ENCODE measurements at regions not wholly inside any gene's neighbourhood (a gene's known extent, or its start where the extent isn't known, plus 50 kb on each side); places are given as distances from the start of the nearest gene placed in this dataset.
"Not testable (repeated sequence)": the region's sequence is repeated elsewhere in the genome, so short reads cannot be mapped to it uniquely, and the experiment has no call there.

- TF ChIP-seq CTCF (IDR thresholded peaks at IDR 0.05; ENCODE audit: low read depth, low read length, poor library complexity, severe bottlenecking) (no peak), EZH2phosphoT487 (IDR thresholded peaks at IDR 0.05; ENCODE audit: borderline replicate concordance, low read length) (no peak)
- no peaks in the 10 kb centered on the region for H3K79me2 ChIP-seq (ENCODE audit: control insufficient read depth, low read length)
- no peaks in the 10 kb centered on the region for H3K9me2 ChIP-seq (replicated peaks; ENCODE audit: control insufficient read depth, low read length)
- H3K9me3 ChIP-seq (ENCODE audit: control insufficient read depth, insufficient read depth, low read length), result no peaks in the 10 kb centered on the region
- H3K4me3 ChIP-seq (ENCODE audit: low read length), result no peak overlapping the region
- H3K4me2 ChIP-seq (ENCODE audit: low read length), result no peak overlapping the region
- no peaks in the 10 kb centered on the region for H3F3A ChIP-seq (ENCODE audit: control insufficient read depth, insufficient read depth)
- no peaks in the 10 kb centered on the region for H4K20me1 ChIP-seq (ENCODE audit: control insufficient read depth, insufficient read depth, low read depth, low read length)
- no peaks in the 10 kb centered on the region for H3K27me3 ChIP-seq (ENCODE audit: control insufficient read depth, low read length)
- no peaks in the 10 kb centered on the region for H3K36me3 ChIP-seq (ENCODE audit: control insufficient read depth, low read length)
- H3K4me1 ChIP-seq (ENCODE audit: control insufficient read depth, low read length), result no peaks in the 10 kb centered on the region
- no peak overlapping the region for H3K27ac ChIP-seq (ENCODE audit: low read depth, low read length)
Observed at GRCh38 chr2:8332646-8333045, 349.2 kb upstream of the ID2 start.

- Histone ChIP-seq H3K36me3 (ENCODE audit: control insufficient read depth, low read length) (no peaks in the 10 kb centered on the region), H3K4me1 (ENCODE audit: control insufficient read depth, low read length) (no peaks in the 10 kb centered on the region), H3K9me3 (ENCODE audit: control insufficient read depth, insufficient read depth, low read length) (no peaks in the 10 kb centered on the region), H3K27me3 (ENCODE audit: control insufficient read depth, low read length) (no peaks in the 10 kb centered on the region), H4K20me1 (ENCODE audit: control insufficient read depth, insufficient read depth, low read depth, low read length) (no peaks in the 10 kb centered on the region), H3K4me2 (ENCODE audit: low read length) (no peak overlapping the region), H3K9me2 (replicated peaks; ENCODE audit: control insufficient read depth, low read length) (no peaks in the 10 kb centered on the region), H3K4me3 (ENCODE audit: low read length) (no peak overlapping the region), H3K79me2 (ENCODE audit: control insufficient read depth, low read length) (no peaks in the 10 kb centered on the region), H3F3A (ENCODE audit: control insufficient read depth, insufficient read depth) (no peaks in the 10 kb centered on the region), H3K27ac (ENCODE audit: low read depth, low read length) (no peak overlapping the region)
- TF ChIP-seq EZH2phosphoT487 (IDR thresholded peaks at IDR 0.05; ENCODE audit: borderline replicate concordance, low read length) (no peak), CTCF (IDR thresholded peaks at IDR 0.05; ENCODE audit: low read depth, low read length, poor library complexity, severe bottlenecking) (no peak)
Observed at GRCh38 chr2:8333177-8333831, 348.6 kb upstream of the ID2 start.

GRCh38 chr2:8333832-8334187 lies 348.0 kb upstream of the ID2 start:
- not testable (repeated sequence) for H3F3A ChIP-seq (ENCODE audit: control insufficient read depth, insufficient read depth); H3K9me2 ChIP-seq (replicated peaks; ENCODE audit: control insufficient read depth, low read length); H3K27me3 ChIP-seq (ENCODE audit: control insufficient read depth, low read length); H3K36me3 ChIP-seq (ENCODE audit: control insufficient read depth, low read length); H3K79me2 ChIP-seq (ENCODE audit: control insufficient read depth, low read length); H3K27ac ChIP-seq (ENCODE audit: low read depth, low read length); H3K9me3 ChIP-seq (ENCODE audit: control insufficient read depth, insufficient read depth, low read length); H3K4me1 ChIP-seq (ENCODE audit: control insufficient read depth, low read length); H3K4me3 ChIP-seq (ENCODE audit: low read length); H3K4me2 ChIP-seq (ENCODE audit: low read length); H4K20me1 ChIP-seq (ENCODE audit: control insufficient read depth, insufficient read depth, low read depth, low read length)

- H3K9me2 ChIP-seq (replicated peaks; ENCODE audit: control insufficient read depth, low read length), result no peaks in the 10 kb centered on the region
- H3K36me3 ChIP-seq (ENCODE audit: control insufficient read depth, low read length), result no peaks in the 10 kb centered on the region
- H3K27me3 ChIP-seq (ENCODE audit: control insufficient read depth, low read length), result no peaks in the 10 kb centered on the region
- H3K4me3 ChIP-seq (ENCODE audit: low read length), result no peak overlapping the region
- no peaks in the 10 kb centered on the region for H3K79me2 ChIP-seq (ENCODE audit: control insufficient read depth, low read length)
- H3K27ac ChIP-seq (ENCODE audit: low read depth, low read length), result no peak overlapping the region
- no peaks in the 10 kb centered on the region for H3K4me1 ChIP-seq (ENCODE audit: control insufficient read depth, low read length)
- no peak for TF ChIP-seq CTCF (IDR thresholded peaks at IDR 0.05; ENCODE audit: low read depth, low read length, poor library complexity, severe bottlenecking)
- TF ChIP-seq EZH2phosphoT487 (IDR thresholded peaks at IDR 0.05; ENCODE audit: borderline replicate concordance, low read length), result no peak
- H3F3A ChIP-seq (ENCODE audit: control insufficient read depth, insufficient read depth), result no peaks in the 10 kb centered on the region
- no peaks in the 10 kb centered on the region for H4K20me1 ChIP-seq (ENCODE audit: control insufficient read depth, insufficient read depth, low read depth, low read length)
- no peak overlapping the region for H3K4me2 ChIP-seq (ENCODE audit: low read length)
- H3K9me3 ChIP-seq (ENCODE audit: control insufficient read depth, insufficient read depth, low read length), result no peaks in the 10 kb centered on the region
Observed at GRCh38 chr2:8334866-8335325, 347.0 kb upstream of the ID2 start.

All from DOHH2 (cell line).